VCaP (cell line): ENCODE measurements at regions not wholly inside any gene's neighbourhood (a gene's known extent, or its start where the extent isn't known, plus 50 kb on each side); places are given as distances from the start of the nearest gene placed in this dataset.

Experiments
- H3K27ac ChIP-seq: fragments of 450-650 bp; 2 replicates; pipeline ENCODE4 v1.5.1; 2017
- CTCF ChIP-seq: fragments of 450-650 bp; conservative IDR thresholded peaks from 2 replicates; pipeline ENCODE4 v1.5.1; 2017; ENCODE audit warnings: mild to moderate bottlenecking, moderate library complexity

- peak overlapping the region; percentile 66; the same call in 1 of the 2 replicates for H3K27ac ChIP-seq
- no peak for TF ChIP-seq CTCF
These were observed 78.2 kb downstream of the RWDD3 start for GRCh38 chr1:95312181-95312580.

GRCh38 chr1:95313527-95313926, 79.5 kb downstream of the RWDD3 start:
- no peak overlapping the region for H3K27ac ChIP-seq
- TF ChIP-seq CTCF, result no peak

GRCh38 chr1:95321531-95321930, 87.5 kb downstream of the RWDD3 start:
- TF ChIP-seq CTCF, result no peak
- H3K27ac ChIP-seq, result no peak overlapping the region

- no peak overlapping the region for H3K27ac ChIP-seq
- no peak for TF ChIP-seq CTCF
These were observed 89.1 kb downstream of the RWDD3 start for GRCh38 chr1:95323123-95323522.

- TF ChIP-seq CTCF, result no peak
- no peak overlapping the region for H3K27ac ChIP-seq
These were observed 91.3 kb downstream of the RWDD3 start for GRCh38 chr1:95325349-95325748.

- H3K27ac ChIP-seq, result no peak overlapping the region
- no peak for TF ChIP-seq CTCF
These were observed 92.0 kb downstream of the RWDD3 start for GRCh38 chr1:95326023-95326422.

- TF ChIP-seq CTCF, result no peak
- peak overlapping the region; percentile 50 for H3K27ac ChIP-seq
These were observed 98.7 kb downstream of the RWDD3 start for GRCh38 chr1:95332754-95333153.

GRCh38 chr1:95339377-95339776, 105.4 kb downstream of the RWDD3 start:
- no peak overlapping the region for H3K27ac ChIP-seq
- no peak for TF ChIP-seq CTCF
